ENCODE measurements at regions not wholly inside any gene's neighbourhood (a gene's known extent, or its start where the extent isn't known, plus 50 kb on each side); places are given as distances from the start of the nearest gene placed in this dataset.

DNA sequence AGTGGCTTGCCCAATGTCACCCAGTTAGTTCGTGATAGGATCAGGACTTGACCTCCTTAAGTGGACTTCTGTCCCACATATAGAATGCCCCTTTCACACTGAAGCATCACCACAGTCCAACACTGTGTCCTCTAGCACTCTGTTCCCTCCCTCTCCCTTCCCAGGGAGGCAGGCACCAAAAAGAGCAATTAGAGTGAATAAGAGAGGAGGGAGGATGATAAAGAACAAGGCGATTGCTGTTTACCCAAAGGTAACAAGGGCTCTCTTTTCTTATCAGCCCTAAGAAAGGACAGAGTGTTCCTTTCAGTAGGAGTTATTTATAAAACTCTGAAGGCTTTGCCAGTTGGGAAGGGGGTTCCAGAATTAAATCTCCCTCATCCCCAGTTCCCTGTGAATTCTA lies 192.7 kb upstream of the ATP2B1 start:
- no peak for DNase-seq (ENCODE audit: low read depth in 1 of 2, low spot score in 1 of 2)

DNA sequence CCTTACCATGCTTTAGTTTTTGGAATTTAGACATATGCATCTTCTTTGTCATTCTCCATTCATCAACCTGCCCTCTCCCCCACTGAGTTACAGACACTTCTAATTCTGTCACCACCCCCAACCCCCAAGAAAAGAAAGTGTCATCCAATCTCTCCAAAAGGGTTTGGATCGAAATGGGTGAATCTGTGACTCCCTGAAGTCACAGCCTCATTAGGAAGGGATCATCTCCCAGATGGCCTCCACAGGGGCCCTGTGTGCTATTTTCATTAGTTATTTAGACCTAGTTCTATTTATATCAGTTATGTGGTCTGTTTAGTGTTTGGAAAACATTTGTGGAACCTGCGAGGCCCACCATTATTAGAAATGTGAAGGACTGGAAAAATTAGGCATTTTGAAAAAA lies 191.0 kb upstream of the ATP2B1 start:
- no peak for DNase-seq (ENCODE audit: low read depth in 1 of 2, low spot score in 1 of 2)

GRCh38 chr12:89895591-89895990 lies 187.0 kb upstream of the ATP2B1 start:
- DNase-seq (ENCODE audit: low read depth in 1 of 2, low spot score in 1 of 2), result no peak

GRCh38 chr12:89895101-89895500 lies 186.5 kb upstream of the ATP2B1 start:
- DNase-seq (ENCODE audit: low read depth in 1 of 2, low spot score in 1 of 2), result no peak

GRCh38 chr12:89893972-89894706 lies 185.5 kb upstream of the ATP2B1 start:
- DNase-seq (ENCODE audit: low read depth in 1 of 2, low spot score in 1 of 2), result no peak

DNA sequence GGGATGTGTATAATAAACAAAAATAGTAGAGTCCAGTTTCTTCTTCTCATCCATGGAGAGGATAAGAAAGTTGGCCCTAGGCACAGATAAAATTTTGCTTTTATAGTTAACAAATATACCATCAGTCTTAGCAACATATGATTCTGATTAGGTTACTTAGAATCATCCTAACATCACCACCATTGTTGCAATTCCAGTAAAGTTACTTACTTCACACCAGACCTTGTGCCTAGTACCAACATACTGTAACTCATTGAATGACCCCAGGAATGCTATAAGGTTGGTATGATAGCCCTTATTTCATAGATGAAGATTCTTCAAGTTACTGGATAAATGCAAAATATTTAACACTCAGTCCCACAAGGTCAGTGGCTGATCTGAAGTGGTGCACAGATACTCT lies 183.8 kb upstream of the ATP2B1 start:
- no peak for DNase-seq (ENCODE audit: low read depth in 1 of 2, low spot score in 1 of 2)

DNA sequence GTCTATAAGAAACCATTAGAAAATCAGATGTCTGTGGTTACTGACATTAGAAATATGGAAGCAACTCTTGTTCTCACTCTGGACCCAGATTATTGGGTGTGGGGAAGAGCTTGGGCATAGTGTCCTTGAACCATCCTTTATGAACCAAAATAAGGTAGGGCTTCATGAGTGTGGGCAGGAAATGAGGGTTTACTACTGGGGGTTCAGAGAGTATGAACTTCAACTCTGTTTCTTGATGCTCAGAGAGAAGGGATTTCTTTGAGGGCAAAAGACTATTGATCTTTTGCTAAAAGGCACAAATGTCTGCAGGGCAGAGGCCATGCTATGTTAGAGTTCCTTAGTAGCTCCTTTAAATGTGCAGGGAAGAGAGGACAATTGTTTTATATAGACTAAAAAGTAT lies 183.3 kb upstream of the ATP2B1 start:
- DNase-seq (ENCODE audit: low read depth in 1 of 2, low spot score in 1 of 2), result no peak

- no peak for DNase-seq (ENCODE audit: low read depth in 1 of 2, low spot score in 1 of 2)
These were observed 181.5 kb upstream of the ATP2B1 start for GRCh38 chr12:89890161-89890560.

GRCh38 chr12:89889062-89889461 lies 180.4 kb upstream of the ATP2B1 start:
- DNase-seq (ENCODE audit: low read depth in 1 of 2, low spot score in 1 of 2), result no peak

- DNase-seq (ENCODE audit: low read depth in 1 of 2, low spot score in 1 of 2), result no peak
These were observed 176.3 kb upstream of the ATP2B1 start for GRCh38 chr12:89884952-89885351.

DNA sequence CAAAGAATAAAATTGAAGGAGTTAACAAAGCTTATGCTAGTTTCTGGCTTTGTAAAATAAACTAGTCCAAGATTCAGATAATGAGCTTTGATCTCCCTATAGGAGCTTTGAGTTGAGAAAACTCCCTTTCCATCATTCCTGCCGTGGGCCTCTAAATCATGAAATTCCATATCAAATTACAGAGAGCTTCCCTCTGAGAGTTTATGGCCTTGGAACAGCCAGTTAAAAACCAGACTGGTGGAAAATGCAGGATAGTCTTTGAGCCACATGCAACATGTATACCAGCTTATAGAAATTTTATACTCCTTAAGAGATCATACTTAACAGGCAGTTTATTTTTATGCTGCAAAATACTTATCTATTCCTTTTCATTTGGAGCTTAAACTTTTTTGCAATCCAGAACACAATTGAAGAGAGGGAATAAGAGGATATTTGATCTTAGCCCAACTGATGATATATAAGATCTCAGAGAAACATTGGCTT lies 175.8 kb upstream of the ATP2B1 start:
- no peak for DNase-seq (ENCODE audit: low read depth in 1 of 2, low spot score in 1 of 2)

- DNase-seq (ENCODE audit: low read depth in 1 of 2, low spot score in 1 of 2), result no peak
These were observed 175.2 kb upstream of the ATP2B1 start for GRCh38 chr12:89883630-89884389.

- no peak for DNase-seq (ENCODE audit: low read depth in 1 of 2, low spot score in 1 of 2)
These were observed 174.2 kb upstream of the ATP2B1 start for GRCh38 chr12:89882792-89883191.

- DNase-seq (ENCODE audit: low read depth in 1 of 2, low spot score in 1 of 2), result no peak
These were observed 173.4 kb upstream of the ATP2B1 start for GRCh38 chr12:89882050-89882449.

- no peak for DNase-seq (ENCODE audit: low read depth in 1 of 2, low spot score in 1 of 2)
These were observed 172.2 kb upstream of the ATP2B1 start for GRCh38 chr12:89880690-89881350.

DNA sequence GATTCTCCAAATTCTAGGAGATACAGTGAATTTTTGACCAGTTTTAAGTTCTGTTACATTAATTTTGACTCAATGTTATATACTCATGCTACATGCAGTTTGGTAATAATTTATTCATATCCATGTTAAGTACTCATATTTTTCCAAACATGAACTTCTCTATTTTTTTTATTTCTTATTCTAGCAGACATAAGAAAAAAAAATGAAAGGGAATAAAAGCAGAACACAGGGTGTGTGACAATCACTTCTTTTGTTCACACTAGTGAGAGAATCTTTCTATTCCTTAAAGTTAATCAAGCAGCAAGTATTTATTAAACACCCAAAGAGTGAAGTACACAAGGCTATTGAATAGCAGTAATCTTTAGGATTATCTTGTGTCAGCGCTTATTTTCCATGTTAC lies 171.1 kb upstream of the ATP2B1 start:
- no peak for DNase-seq (ENCODE audit: low read depth in 1 of 2, low spot score in 1 of 2)

DNA sequence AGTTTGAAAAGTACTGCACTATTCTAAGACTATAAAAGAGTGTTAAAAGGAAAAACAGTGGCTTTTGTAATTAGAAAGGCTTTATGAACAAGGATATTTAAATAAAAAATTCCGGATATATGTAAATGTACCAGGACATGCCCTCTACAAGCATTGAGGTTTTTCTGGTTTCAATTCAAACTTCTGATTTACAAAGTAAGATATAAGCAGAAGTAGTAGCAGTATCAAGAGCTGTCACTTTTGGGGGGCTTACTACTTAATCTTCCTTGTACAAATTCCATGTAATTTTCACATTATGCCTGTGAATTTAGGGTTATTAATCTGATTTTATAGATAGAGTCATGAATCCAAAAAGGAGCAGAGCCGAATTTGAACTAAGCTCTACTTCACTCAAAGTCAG lies 170.3 kb upstream of the ATP2B1 start:
- no peak for DNase-seq (ENCODE audit: low read depth in 1 of 2, low spot score in 1 of 2)

DNA sequence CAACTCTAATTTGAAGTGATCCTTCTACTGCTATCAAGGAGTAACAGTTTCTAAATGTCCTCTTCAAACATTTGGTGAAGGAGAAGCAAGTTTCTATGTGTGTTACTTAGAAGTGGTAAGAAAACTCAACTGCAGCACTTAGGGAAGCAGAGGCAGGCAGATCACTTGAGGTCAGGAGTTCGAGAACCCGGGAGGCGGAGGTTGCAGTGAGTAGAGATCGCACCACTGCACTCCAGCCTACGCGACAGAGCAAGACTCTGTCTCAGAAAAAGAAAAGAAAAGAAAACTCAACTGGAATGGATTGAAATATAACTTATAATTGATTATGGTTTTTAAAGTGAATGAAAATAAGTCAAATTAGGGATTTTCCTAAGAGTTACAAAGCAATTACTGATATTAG lies 169.7 kb upstream of the ATP2B1 start:
- no peak for DNase-seq (ENCODE audit: low read depth in 1 of 2, low spot score in 1 of 2)

- no peak for DNase-seq (ENCODE audit: low read depth in 1 of 2, low spot score in 1 of 2)
These were observed 169.0 kb upstream of the ATP2B1 start for GRCh38 chr12:89877671-89878070.

- DNase-seq (ENCODE audit: low read depth in 1 of 2, low spot score in 1 of 2), result no peak
These were observed 168.5 kb upstream of the ATP2B1 start for GRCh38 chr12:89877136-89877535.

GRCh38 chr12:89875809-89876208 lies 167.2 kb upstream of the ATP2B1 start:
- DNase-seq (ENCODE audit: low read depth in 1 of 2, low spot score in 1 of 2), result no peak

DNA sequence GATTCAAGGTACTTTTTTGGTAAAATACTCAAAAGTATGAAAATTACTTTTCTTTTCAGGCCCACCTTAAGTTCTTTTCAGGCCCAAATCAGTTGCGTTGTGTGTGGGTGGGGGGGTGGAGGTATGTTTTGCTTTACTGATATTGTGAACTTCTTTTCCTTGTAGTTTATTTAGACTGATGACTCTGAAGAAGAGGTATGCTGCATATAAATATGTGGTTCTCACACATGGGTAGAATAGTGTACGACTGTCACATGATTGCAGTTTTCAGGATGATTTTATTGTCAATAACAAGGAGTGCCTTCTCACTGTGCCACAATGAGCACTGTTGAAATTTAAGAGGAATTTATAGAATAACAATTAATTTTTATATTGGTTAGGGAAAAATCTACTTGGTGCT lies 166.6 kb upstream of the ATP2B1 start:
- no peak for DNase-seq (ENCODE audit: low read depth in 1 of 2, low spot score in 1 of 2)
